Breast epithelium (tissue), 3 donors: ENCODE measurements at regions not wholly inside any gene's neighbourhood (a gene's known extent, or its start where the extent isn't known, plus 50 kb on each side); places are given as distances from the start of the nearest gene placed in this dataset.

Experiments used
- POLR2A ChIP-seq: fragments of 450-650 bp; IDR thresholded peaks from one replicate; pipeline ENCODE4 v1.6.1; 2016; ENCODE audit warnings: antibody characterized with exemption, mild to moderate bottlenecking, moderate library complexity
- POLR2AphosphoS5 ChIP-seq, 3 donors: sonication (generic); formaldehyde crosslinking; IDR thresholded peaks; one replicate each; pipeline ENCODE4 v1.6.1; 2017; ENCODE audit warnings: antibody characterized with exemption in 3 of 3
- TF ChIP-seq, protein P1 (sequence below), 3 donors: fragments of 450-650 bp; IDR thresholded peaks; one replicate each; pipeline ENCODE4 v1.5.1; 2016 to 2017; ENCODE audit warnings: antibody characterized with exemption in 3 of 3, mild to moderate bottlenecking in 3 of 3, moderate library complexity in 3 of 3

DNA sequence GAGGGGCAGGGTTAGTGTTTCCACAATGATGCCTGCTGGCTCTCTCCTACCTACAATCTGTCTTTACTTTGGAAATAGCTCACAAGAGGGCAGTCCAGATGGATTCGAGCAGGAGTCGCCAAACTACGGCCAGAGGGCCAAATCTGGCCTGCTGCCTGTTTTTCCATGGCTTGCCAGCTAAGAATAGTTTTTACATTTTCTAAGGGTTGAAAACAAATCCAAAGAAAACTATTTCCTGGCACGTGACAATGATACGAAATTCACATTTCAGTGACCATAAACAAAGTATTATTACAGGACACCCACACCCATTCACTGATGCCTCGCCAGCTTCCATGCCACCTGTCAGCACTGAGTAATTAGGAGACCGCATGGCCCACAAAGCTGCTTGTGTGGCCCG lies 162.9 kb upstream of the WWC1 start:
- TF ChIP-seq POLR2A (no peak), POLR2AphosphoS5 (IDR thresholded peaks at IDR 0.05) (no peak)
- TF ChIP-seq, protein P1, sequence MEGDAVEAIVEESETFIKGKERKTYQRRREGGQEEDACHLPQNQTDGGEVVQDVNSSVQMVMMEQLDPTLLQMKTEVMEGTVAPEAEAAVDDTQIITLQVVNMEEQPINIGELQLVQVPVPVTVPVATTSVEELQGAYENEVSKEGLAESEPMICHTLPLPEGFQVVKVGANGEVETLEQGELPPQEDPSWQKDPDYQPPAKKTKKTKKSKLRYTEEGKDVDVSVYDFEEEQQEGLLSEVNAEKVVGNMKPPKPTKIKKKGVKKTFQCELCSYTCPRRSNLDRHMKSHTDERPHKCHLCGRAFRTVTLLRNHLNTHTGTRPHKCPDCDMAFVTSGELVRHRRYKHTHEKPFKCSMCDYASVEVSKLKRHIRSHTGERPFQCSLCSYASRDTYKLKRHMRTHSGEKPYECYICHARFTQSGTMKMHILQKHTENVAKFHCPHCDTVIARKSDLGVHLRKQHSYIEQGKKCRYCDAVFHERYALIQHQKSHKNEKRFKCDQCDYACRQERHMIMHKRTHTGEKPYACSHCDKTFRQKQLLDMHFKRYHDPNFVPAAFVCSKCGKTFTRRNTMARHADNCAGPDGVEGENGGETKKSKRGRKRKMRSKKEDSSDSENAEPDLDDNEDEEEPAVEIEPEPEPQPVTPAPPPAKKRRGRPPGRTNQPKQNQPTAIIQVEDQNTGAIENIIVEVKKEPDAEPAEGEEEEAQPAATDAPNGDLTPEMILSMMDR (IDR thresholded peaks at IDR 0.05): no peak
